ENCODE measurements at regions not wholly inside any gene's neighbourhood (a gene's known extent, or its start where the extent isn't known, plus 50 kb on each side); places are given as distances from the start of the nearest gene placed in this dataset.

DNA sequence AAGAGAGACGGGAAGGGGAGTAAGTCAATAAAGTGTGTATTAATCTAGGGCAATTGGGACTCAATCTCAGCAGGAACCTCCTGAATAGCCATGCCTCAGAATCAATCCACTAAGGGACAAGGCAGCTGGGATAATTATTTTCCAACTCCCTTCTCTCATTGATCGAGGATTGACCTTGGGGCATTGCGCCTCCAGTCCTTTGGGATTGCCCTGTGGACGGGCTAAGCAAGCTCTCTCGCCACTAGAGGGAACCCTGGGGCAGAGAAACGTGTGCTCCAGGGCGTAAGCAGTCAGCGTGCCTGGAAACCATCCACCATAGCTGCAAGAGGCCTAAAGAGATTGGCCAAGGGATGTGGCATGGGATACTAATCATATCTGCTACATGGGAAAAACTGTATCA is 53.9 kb upstream of the ERCC4 start:
- TF ChIP-seq FOXK2 (IDR thresholded peaks at IDR 0.05) (no peak), ZNF384 (IDR thresholded peaks at IDR 0.05) (no peak), FOXM1 (IDR thresholded peaks at IDR 0.05; ENCODE audit: borderline replicate concordance) (no peak), ARNT (IDR thresholded peaks at IDR 0.05) (no peak), FOXA1 (IDR thresholded peaks at IDR 0.05) (no peak), HDGF (IDR thresholded peaks at IDR 0.05; ENCODE audit: borderline replicate concordance) (no peak), BHLHE40 (IDR thresholded peaks at IDR 0.05; ENCODE audit: borderline replicate concordance) (no peak), ELF4 (IDR thresholded peaks at IDR 0.05) (no peak), SP1 (IDR thresholded peaks at IDR 0.05) (no peak), TARDBP (IDR thresholded peaks at IDR 0.05) (no peak), CTBP1 (IDR thresholded peaks at IDR 0.05; ENCODE audit: borderline replicate concordance) (no peak), SUZ12 (IDR thresholded peaks at IDR 0.05) (no peak), L3MBTL2 (conservative IDR thresholded peaks at IDR 0.05) (no peak)
- TF ChIP-seq, protein P1, sequence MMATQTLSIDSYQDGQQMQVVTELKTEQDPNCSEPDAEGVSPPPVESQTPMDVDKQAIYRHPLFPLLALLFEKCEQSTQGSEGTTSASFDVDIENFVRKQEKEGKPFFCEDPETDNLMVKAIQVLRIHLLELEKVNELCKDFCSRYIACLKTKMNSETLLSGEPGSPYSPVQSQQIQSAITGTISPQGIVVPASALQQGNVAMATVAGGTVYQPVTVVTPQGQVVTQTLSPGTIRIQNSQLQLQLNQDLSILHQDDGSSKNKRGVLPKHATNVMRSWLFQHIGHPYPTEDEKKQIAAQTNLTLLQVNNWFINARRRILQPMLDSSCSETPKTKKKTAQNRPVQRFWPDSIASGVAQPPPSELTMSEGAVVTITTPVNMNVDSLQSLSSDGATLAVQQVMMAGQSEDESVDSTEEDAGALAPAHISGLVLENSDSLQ (IDR thresholded peaks at IDR 0.05): no peak

Data from HEK293T (cell line).